Gastroesophageal sphincter (tissue), 4 donors: ENCODE measurements at regions not wholly inside any gene's neighbourhood (a gene's known extent, or its start where the extent isn't known, plus 50 kb on each side); places are given as distances from the start of the nearest gene placed in this dataset.

Experiments
- ATAC-seq: fragments of 150-250 bp; one replicate; pipeline ENCODE4 v1.9.1; 2016; ENCODE audit warnings: mild to moderate bottlenecking, moderate library complexity
- H3K27ac ChIP-seq, 4 donors: fragments of 200-600 bp; sonication (generic) in 3 of 4; 1 replicate in 3 of 4; 2 replicates in 1 of 4; pipeline ENCODE4 v1.5.1; 2016 to 2019
- H3K27me3 ChIP-seq: fragments of 200-600 bp; sonication (generic); one replicate; pipeline ENCODE4 v1.5.1; 2019
- H3K36me3 ChIP-seq, 2 donors: fragments of 200-600 bp; sonication (generic); one replicate each; pipeline ENCODE4 v1.5.1; 2019; ENCODE audit warnings: control low read depth in 1 of 2
- H3K4me1 ChIP-seq, 3 donors: fragments of 200-600 bp; sonication (generic); 1 replicate in 2 of 3; 2 replicates in 1 of 3; pipeline ENCODE4 v1.5.1; 2016 to 2019; ENCODE audit warnings: control low read depth in 2 of 3
- H3K4me3 ChIP-seq, 2 donors: fragments of 200-600 bp; sonication (generic); one replicate each; pipeline ENCODE4 v1.5.1; 2019; ENCODE audit warnings: mild to moderate bottlenecking in 1 of 2, moderate library complexity in 1 of 2
- H3K9me3 ChIP-seq, 3 donors: fragments of 200-600 bp; sonication (generic); one replicate each; pipeline ENCODE4 v1.5.1; 2017 to 2019; ENCODE audit warnings: control low read depth in 2 of 3
- CTCF ChIP-seq, 4 experiments: fragments of 200-600 bp in 2 of 4; fragments of 450-650 bp in 2 of 4; sonication (generic) in 1 of 4; IDR thresholded peaks; one replicate each; pipeline ENCODE4 v1.5.1; 2017 to 2019; ENCODE audit warnings: antibody characterized with exemption in 4 of 4, mild to moderate bottlenecking in 2 of 4, moderate library complexity in 2 of 4
- EP300 ChIP-seq: sonication (generic); formaldehyde crosslinking; IDR thresholded peaks from one replicate; pipeline ENCODE4 v1.6.1; 2017; ENCODE audit warnings: antibody characterized with exemption, mild to moderate bottlenecking
- POLR2A ChIP-seq, 2 donors: fragments of 450-650 bp; IDR thresholded peaks; one replicate each; pipeline ENCODE4 v1.6.1; 2017; ENCODE audit warnings: antibody characterized with exemption in 2 of 2, mild to moderate bottlenecking in 2 of 2, moderate library complexity in 1 of 2
- POLR2AphosphoS5 ChIP-seq: sonication (generic); formaldehyde crosslinking; IDR thresholded peaks from one replicate; pipeline ENCODE4 v1.6.1; 2017; ENCODE audit warnings: antibody characterized with exemption
- WGBS, 2 donors: methylation state at CpG; one replicate each; pipeline ENCODE4 v1.1.5; 2018; ENCODE audit warnings: low coverage in 1 of 2; 5-methylcytosine and 5-hydroxymethylcytosine counted together

- TF ChIP-seq POLR2A (IDR thresholded peaks at IDR 0.05) (no peak), CTCF (IDR thresholded peaks at IDR 0.05) (no peak), POLR2AphosphoS5 (no peak), EP300 (no peak)
- ATAC-seq: no peak
- WGBS, 2 donors: 83% methylated on average over 1 of the region's 3 CpGs; no CpG with 5 or more reads in 1 of the 2 donors
- no peaks in the 10 kb centered on the region for H3K36me3 ChIP-seq
- H3K9me3 ChIP-seq: peaks cover 0 to 7% (median 0%) of the 10 kb centered on the region in 3 donors
- H3K4me1 ChIP-seq: no peaks in the 10 kb centered on the region
- H3K4me3 ChIP-seq: no peak overlapping the region
- H3K27ac ChIP-seq: no peak overlapping the region
- peaks cover 37% of the 10 kb centered on the region for H3K27me3 ChIP-seq
These were observed 78.6 kb upstream of the SHANK2 start for GRCh38 chr11:71330996-71331395.

DNA sequence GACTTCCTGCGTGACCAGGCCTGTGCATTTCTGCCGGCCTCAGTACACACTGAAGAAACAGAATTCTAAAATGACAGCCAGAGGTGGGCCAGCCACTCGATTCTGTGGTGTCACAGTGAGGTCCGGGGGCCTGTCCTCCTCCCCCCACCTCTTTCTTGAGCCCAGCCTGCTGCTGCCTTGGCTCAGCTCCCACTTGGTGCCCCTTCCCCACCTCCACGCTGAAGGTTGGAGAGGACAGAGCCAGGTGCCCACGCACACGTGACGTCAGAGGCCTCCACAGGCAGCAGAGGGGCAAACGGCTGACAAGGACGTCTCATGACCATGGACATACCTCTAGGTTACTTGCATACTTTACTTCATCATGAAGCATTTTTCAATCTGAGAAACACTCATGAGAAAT lies 78.0 kb upstream of the SHANK2 start:
- H3K9me3 ChIP-seq: peaks cover 0 to 7% (median 0%) of the 10 kb centered on the region in 3 donors
- no peaks in the 10 kb centered on the region for H3K36me3 ChIP-seq
- no peak overlapping the region for H3K4me3 ChIP-seq
- H3K27me3 ChIP-seq: peaks cover 31% of the 10 kb centered on the region
- 84 to 89% methylated on average over 5 to 6 of the region's 10 CpGs for WGBS, 2 donors
- ATAC-seq: no peak
- no peak overlapping the region for H3K27ac ChIP-seq
- TF ChIP-seq EP300 (no peak), POLR2A (IDR thresholded peaks at IDR 0.05) (no peak), POLR2AphosphoS5 (no peak), CTCF (IDR thresholded peaks at IDR 0.05) (no peak)
- H3K4me1 ChIP-seq: no peaks in the 10 kb centered on the region

DNA sequence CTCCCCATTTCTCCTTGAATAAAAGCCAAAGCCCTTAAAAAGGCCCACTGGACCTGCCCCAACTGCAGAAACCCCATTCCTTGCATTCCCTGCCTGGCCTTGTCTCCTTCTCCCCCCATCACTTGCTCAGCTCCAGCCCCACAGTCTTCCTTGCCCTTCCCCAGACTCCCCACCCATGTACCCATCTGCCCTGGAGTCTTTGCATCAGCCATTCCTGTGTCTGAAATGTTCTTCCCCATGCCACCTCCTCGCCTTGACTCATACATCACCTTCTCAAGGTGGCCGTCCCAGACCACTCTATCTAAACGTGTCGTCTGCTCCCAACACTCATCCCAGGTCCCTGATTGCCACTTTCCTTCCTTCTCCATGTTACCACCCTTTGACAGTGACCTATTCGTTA lies 77.4 kb upstream of the SHANK2 start:
- H3K9me3 ChIP-seq: peaks cover 0 to 7% (median 0%) of the 10 kb centered on the region in 3 donors
- H3K4me1 ChIP-seq: no peaks in the 10 kb centered on the region
- 72 to 91% methylated on average over 4 to 5 of the region's 5 CpGs for WGBS, 2 donors
- H3K36me3 ChIP-seq: no peaks in the 10 kb centered on the region
- H3K4me3 ChIP-seq: no peak overlapping the region
- H3K27me3 ChIP-seq: peaks cover 27% of the 10 kb centered on the region
- H3K27ac ChIP-seq: no peak overlapping the region
- TF ChIP-seq EP300: no peak
- ATAC-seq: no peak

DNA sequence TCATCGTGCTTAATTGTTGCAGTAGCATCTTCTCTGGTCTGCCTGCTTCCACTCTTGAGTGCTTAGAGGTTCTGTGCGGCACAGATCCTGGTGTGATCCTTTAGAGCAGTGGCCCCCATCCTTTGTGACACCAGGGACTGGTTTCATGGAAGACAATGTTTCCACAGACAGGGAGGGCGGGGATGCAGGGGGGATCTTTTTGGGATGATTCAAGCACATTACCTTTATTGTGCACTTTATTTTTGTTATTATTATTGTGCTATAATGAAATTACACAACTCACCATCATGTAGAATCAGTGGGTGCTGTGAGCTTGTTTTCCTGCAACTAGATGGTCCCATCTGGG lies 76.8 kb upstream of the SHANK2 start:
- Histone ChIP-seq H3K9me3 (peaks cover 0 to 7% (median 0%) of the 10 kb centered on the region in 3 donors), H3K4me1 (no peaks in the 10 kb centered on the region), H3K27ac (no peak overlapping the region), H3K4me3 (no peak overlapping the region), H3K27me3 (peaks cover 22% of the 10 kb centered on the region), H3K36me3 (no peaks in the 10 kb centered on the region)
- 90% methylated on average over 3 of the region's 3 CpGs; no CpG with 5 or more reads in 1 of the 2 donors for WGBS, 2 donors
- ATAC-seq: no peak
- TF ChIP-seq POLR2A (IDR thresholded peaks at IDR 0.05) (no peak), POLR2AphosphoS5 (no peak), EP300 (no peak), CTCF (IDR thresholded peaks at IDR 0.05) (no peak)

DNA sequence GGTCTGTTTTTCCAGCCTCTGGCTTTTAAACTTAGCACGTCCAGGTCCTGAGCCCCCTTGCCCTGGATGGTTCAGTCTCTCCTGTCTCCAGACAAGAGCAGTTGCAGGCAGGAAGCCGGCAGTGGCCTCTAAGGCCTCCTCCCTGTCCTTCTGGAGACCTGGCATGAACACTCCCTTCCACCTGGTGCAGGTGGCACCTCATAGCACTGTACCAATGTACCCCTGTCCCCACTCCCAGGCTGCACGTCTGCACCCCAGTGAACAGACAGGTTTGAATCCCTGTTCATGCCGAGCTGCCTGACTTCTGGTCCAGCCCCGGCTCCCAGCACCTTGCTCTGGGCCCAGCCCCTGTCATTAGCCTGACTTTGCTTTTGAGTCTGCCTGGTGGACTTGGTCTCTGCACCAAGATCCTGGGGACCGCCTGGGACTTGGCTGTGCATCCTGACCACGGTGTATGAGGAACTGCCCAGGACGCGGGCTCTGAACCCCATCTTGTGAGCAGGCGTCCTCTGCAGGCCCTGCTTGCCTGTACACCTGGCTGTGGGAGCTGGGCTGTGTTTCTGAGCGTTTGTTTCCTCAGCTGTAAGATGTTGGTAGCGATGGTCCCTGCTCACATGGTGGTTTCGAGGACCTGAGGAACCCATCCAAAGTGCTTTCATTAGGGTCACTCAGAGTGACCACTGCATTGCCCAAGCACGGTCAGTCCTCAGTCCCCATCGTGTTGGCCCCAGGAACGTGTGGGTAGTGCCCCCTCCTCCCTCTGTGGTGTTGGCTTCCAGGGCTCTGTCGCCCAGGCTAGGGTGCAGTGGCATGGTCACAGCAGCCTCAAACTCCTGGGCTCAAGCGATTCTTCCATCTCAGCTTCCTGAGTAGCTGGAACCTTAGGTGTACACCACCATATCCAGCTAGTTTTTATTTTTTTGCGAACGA lies 75.0 kb upstream of the SHANK2 start:
- Histone ChIP-seq H3K9me3 (no peaks in the 10 kb centered on the region), H3K36me3 (no peaks in the 10 kb centered on the region), H3K27me3 (peaks cover 15% of the 10 kb centered on the region), H3K4me1 (no peaks in the 10 kb centered on the region), H3K4me3 (no peak overlapping the region), H3K27ac (no peak overlapping the region)
- no peak for ATAC-seq
- TF ChIP-seq POLR2AphosphoS5 (no peak), EP300 (no peak), CTCF (IDR thresholded peaks at IDR 0.05) (no peak), POLR2A (IDR thresholded peaks at IDR 0.05) (no peak)
- WGBS, 2 donors: 67 to 85% methylated on average over 1 to 8 of the region's 20 CpGs
